ENCODE measurements at regions not wholly inside any gene's neighbourhood (a gene's known extent, or its start where the extent isn't known, plus 50 kb on each side); places are given as distances from the start of the nearest gene placed in this dataset.
"Not testable (repeated sequence)": the region's sequence is repeated elsewhere in the genome, so short reads cannot be mapped to it uniquely, and the experiment has no call there.

DNA sequence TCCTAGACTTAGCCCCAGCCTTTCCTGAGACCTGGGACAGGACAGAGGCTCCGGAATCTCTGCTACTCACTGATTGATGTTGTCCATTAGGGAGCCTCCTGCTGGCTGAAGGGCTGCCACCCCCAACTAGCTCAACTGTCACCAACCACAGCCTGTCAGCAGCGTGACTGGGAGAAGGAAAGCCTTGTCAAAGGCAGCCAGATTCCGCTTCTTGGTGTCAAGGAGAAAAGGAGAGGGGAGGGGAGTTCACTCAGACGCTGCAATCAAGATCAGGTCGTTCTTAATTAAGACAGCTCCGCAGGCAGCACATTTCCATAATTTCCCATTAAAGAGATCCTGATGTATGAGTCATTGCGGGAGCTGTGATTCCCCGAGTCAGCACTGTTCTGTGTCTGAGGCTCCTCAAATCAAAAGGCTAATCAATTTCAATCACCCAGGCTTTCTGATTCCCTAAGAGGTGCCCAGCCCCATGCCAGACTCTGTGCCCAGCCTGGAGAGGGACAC lies 152.8 kb upstream of the ZBED5 start:
- DNase-seq (ENCODE audit: low read depth): no peak

DNA sequence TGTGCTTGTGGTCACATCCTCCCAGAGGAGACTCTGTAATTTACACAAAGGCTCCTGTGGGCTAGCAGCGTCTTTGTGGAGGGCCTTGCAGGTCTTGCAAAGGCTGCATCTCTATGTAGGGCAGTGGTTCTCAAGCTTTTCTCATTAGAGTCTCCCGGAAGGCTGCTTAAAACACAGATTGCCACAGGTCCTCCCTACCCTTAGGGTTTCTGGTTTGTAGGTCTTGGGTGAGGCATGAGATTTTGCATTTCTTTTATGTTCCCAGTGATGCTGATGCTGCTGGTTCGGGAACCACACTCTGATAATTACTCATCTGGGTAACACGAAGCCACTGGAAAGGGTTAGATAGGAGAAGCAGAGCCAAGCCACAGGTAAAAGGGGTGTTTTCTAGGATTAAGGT lies 151.3 kb upstream of the ZBED5 start:
- DNase-seq (ENCODE audit: low read depth): no peak

DNA sequence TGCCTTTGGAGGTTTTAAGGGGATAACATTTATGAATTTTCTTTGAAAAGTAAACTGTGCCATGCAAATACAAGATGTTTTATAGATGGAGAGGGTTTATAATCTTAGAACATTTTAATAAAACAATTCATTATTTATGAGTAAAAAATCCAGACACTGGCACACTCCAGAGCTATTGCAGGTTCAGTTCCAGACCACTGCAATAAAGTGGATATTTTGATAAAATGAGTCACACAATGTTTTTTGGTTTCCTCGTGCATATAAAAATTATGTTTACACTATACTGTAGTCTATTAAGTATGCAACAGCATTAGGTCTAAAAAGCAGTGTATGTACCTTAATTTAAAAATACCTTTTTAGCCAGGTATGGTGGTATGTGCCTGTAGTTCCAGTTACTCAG lies 146.2 kb upstream of the ZBED5 start:
- DNase-seq (ENCODE audit: low read depth): no peak

DNA sequence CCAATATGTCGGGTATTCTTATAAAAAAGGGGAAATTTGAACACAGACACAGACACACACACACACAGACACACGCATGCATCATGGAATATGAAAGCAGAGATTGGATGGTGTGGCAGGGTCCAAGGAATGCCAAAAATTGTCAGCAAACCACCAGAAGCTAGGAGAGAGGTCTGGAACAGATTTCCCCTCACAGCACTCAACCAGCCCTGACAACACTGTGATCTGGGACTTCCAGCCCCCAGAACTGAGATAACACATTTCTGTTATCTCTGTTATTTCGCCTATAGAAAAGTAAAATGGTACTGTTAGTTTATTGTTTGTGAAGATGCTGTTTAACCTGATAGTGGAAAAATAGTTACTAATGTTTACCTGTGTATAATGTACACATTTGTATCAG lies 145.4 kb upstream of the ZBED5 start:
- DNase-seq (ENCODE audit: low read depth): no peak

DNA sequence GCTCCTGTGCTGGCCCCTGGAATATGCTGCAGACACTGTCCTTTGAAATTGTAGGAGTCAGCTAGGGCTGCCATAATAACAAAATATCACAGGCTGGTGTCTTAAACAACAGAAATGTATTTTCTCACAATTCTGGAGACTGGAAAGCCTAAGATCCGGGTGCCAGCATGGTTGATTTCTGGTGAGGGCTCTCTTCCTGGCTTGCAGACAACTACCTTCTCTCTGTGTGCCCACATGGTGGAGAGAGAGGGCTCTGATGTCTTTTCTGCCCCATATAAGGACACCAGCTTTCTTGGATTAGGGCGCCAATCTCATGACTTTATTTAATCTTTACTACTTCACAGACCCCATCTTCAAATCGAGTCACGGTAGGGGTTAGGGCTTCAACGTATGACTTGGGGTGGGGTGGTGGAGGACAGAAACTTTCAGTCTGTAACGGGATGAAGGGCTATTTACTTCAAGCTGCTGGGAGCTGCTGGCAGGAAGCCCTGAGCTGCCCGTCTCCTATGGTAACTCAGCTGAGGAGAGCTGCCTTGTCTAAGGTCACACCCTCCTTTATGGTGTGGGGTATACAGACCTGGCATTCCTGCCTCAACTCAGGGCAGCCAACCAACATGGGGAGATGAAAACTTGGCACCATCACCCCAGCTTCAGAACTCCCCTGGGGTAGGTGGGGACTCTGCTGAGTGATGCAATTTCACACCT lies 142.9 kb upstream of the ZBED5 start:
- no peak for DNase-seq (ENCODE audit: low read depth)

DNA sequence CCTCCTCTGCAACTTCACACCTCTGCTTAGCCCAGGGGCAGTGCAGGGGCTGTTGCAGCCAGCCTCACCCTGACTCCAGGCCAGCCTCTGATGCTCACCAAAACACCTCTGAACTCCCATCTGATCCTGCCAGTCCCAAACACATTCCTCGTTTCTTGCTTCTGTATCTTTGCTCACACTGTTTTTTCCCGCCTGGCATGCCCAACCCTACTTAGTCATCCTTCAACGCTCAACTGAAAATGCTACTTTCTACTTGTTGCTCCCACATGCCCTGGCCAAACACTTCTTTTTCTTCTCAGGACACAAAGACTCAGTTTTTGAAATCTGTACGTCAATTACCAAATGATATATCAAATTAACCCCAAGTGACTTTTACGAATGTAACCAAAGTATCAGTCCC lies 140.8 kb upstream of the ZBED5 start:
- no peak for DNase-seq (ENCODE audit: low read depth)

DNA sequence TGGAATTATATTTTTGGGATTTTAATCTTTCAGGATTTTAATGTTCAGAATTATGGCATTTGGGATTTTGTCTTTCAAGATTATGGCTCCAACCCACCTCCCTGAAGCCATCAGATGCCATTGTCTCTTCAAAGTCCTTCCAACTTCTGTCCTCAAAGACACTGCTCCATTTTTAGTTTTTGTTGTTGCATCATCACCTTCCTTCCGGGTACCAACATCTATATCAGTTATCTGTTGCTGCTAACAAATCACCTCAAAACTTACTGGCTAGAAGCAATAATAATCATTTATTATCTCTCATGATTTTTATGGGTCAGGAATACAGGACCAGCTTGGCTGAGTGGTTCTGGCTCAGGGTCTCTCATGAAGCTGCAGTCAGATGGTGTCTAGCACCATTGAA lies 138.8 kb upstream of the ZBED5 start:
- no peak for DNase-seq (ENCODE audit: low read depth)

DNA sequence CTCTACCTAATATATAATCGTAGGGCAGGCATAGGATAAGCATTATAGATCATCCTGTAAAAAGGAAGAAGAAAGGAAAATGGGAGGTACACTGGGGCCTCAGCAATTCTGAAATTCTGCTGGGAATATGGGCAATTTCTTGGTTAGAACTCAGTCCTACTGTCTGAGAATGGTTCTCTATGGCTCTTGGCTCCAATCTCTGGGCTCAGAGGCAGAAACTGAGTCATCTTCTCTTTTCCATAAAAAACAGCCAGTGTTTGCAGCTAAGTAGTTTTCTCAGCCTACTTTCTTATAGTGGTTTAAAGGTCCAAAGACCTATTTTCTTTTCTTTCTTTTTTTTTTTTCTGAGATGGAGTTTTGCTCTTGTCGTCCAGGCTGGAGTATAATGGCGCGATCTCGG lies 135.8 kb upstream of the ZBED5 start:
- no peak for DNase-seq (ENCODE audit: low read depth)

DNA sequence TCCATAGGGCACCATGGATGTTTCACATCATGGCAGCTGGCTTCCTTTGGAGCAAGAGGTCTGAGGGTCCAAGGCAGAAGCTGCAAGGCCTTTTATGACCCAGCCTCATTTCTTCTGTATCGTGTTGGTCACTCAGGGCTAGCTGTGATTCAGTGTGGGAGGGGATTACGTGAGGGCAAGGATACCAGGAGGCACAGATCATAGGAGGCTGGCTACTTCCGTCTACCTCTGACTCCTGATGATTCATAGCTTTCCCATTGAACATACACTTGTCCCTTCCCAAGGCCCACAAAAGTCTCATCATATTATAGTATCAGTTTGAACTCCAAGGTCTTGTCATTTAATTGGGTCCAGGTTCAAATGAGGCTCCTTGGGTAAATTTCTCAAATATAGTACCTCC lies 135.3 kb upstream of the ZBED5 start:
- no peak for DNase-seq (ENCODE audit: low read depth)

DNA sequence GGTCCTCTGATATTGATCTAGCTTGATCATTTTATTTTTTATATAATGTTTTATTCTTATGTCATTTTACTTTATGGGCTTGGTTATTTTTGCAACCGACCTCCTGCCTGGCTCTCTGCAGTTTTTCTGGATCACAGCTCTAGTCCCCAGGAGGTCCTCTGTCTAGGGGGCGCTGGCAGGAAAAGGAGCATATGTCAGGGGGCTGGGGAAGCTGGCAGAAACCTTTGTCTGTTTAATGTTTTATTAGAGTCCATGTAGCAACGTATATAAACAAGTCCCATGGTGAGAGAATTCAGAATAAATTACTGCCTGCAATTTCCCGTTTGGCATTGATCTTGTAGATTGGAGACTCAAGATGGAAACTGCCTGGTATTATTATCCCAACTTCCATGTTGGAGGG lies 133.5 kb upstream of the ZBED5 start:
- no peak for DNase-seq (ENCODE audit: low read depth)

DNA sequence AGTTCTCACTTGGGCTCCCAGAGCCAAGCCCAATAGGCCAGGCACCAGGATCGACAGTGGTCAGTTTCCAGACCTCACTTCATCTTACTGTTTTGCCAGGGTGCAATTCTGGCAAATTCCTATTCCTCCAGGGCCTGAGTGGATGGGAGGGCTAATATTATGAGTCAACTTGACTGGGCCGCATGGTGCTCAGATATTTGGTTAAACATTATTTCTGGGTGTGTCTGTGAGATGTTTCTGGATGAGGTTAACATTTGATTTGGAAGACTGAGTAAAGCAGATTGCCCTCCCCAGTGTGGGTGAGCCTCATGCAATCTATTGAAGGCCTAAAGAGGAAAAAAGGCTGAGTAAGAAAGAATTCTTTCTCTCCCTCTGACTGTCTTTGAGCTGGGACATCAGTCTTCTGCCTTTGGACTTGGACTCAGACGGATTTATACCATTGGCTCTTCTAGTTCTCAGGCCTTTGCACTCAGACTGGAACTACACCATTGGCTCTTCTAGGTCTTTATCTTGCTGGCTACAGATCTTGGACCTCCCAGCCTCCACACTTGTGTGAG lies 132.9 kb upstream of the ZBED5 start:
- DNase-seq (ENCODE audit: low read depth): no peak

DNA sequence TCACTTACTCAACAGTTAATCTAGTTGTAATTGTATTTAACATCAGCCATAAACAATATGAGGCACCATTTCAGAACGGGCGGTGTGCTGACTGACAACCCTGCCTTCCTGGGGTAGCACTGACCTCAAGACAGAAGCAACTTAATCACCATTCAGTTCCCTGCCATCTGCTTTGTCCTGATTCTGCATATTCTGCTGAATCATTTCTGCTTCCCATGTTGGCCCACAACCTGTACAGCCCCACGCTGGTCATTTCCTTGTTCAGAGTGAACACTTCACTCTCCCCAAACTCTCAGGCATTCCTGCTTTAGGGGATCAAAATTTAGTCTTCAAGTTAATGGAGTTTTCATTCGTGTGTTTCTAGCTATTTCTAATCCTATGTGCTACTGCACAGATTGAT lies 132.3 kb upstream of the ZBED5 start:
- no peak for DNase-seq (ENCODE audit: low read depth)

DNA sequence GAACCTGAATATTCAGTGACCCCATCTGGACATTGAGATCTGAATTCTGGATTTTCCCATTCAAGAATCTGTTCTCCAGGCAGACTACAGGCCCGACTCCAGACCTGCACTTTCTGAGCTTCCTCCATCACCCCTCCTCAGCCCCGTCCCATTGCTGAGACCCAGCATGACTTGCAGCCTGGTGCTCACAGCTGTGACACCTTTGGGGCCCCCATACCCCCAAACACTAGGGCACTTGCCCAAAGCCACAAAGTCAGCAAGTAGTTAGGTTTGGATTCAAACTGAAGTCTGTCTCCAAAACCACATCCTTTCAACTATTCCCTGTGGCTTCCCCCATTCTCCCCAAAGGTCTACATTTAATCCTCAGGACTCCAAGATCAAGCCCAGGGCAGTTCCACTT lies 128.2 kb upstream of the ZBED5 start:
- DNase-seq (ENCODE audit: low read depth): no peak

DNA sequence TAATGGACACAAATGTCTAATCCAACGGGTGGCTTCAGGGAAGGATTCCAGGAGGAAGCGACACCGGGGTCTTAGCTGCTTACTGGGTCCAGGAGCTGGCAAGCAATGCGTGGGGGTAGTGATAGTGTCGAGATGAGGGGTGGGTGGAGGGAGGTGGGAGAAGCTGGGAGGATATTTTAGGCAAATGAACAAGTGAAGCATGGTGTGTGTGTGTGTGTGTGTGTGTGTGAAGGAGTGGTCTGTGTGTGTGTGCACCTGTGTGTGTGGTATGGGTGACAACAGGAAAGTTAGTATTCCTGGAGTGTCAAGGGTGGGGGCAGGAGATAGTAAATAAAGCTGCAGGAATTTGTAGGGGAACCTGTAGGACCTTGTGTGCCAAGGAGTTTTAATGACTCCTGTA lies 126.9 kb upstream of the ZBED5 start:
- no peak for DNase-seq (ENCODE audit: low read depth)

DNA sequence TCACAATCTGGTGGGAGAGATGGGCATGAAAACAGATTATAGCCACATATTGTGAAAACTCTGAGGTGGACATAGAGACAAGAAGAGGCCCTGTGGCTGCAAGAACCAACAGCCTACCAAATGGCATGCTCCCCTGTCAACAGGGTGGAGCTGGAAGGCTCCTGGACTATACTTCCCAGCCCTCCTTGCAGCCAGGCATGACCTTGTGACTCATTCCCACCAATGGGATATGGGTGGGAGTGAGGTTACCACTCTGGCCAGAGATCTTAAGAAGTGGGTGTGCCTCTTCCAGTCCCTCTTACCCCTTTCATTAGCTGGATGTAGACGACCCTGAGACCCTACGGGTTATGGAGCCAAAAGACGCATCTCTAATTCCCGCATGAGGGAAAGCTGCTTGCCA lies 126.4 kb upstream of the ZBED5 start:
- no peak for DNase-seq (ENCODE audit: low read depth)

DNA sequence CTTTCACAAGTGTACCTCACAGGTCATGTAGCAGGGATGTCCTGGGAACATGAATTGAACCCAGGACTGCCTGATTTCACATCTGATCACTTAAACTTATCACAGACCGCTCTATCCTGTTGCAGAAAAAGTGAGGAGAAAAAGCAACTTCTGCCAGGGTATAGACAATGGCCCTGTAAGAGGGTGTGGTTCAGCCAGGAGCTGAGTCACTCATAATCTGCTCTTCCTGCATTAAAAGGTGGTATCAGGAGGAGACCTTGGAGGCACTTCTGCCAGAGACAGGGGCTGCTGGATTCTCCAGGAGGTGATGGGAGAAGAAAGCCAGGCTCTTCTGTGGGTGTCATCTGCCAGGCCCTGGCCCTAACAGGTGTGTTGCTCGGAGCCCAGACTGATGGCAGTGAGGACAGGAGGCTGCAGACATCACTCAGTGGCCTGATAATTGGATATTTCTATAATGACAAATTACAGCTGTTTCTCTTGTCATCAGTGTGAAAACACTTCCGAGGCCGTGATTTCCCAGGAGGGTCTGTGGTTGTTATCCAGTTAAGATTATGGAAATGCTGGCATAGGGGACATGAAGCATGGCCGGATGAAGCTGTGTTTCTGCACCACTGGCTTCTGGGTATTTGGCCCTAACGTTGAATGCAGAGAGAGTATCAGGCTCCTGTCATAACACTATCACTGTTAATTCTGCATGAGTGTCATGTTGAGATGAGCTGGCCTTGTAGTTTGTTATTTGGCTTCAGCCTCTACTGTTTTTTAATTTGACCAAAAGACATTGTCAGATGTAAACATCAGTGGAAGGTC lies 125.1 kb upstream of the ZBED5 start:
- no peak for DNase-seq (ENCODE audit: low read depth)

DNA sequence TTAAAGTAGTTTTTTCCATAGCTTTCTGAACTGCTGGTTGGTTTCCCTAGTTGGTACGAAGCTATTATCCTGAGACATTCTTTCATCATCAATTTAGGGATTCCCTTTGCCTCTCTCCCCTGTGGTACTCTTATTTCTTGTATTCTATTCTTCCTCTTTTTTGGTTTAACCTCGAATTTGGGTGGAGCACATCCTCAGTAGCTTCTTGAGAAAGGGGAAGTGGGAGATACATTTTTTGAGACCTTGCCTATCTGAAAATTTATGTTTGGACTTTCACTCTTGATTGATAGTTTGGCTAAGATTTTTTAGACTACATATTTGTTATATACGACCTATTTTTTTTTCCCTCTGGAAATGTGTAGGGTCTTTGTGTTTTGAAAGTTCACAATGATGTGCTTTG lies 121.7 kb upstream of the ZBED5 start:
- no peak for DNase-seq (ENCODE audit: low read depth)

DNA sequence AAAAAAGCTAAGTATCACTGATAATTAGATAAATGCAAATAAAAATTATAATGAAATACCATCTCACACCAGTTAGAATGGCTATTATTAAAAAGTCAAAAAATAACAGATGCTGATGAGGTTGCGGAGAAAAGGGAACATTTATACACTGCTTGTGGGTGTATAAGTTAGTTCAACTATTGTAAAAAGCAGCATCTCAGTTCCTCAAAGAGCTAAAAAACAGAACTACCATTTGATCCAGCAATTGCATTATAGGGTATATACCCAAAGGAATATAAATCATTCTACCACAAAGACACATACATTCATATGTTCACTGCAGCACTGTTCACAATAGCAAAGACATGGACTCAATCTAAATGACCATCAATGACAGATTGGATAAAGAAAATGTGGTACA lies 120.3 kb upstream of the ZBED5 start:
- no peak for DNase-seq (ENCODE audit: low read depth)

DNA sequence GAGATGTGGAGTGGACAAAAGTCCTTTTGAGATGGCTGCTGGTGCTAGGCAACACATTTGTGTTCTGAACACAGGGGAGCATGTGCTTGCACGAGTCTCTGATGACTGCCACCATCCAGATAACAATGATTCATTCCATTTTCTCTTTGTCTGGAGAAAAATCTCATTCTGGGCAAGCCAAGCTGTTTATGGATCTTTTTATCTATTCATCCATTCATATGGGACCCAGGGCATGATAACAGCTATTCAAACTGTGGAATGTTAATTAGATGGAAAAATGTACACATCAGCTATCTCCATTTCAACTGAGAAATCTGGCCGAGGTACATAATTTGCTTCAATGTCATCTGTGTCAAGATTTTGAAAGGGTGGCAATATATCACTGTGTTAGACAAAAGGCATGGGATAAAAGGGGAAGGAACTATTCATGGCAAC lies 117.5 kb upstream of the ZBED5 start:
- no peak for DNase-seq (ENCODE audit: low read depth)

DNA sequence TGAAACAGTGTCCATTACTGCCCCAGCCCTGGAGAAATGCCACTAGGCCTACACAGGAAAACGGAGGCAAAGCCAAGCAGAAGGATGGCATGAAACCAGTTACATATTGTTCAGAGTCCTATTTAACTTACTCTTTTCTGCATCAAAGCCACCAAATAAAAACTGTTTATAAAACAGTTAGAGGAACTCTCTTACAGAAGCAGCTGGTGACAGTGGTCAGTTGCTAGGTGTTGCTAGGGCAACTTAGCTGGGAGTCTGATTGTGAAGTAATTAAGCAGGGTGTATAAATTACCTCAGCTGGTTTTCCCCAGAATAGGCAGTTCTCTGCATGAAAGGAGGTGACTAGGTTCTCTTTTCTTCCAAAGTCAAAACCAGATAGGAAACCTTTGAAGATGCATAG lies 115.6 kb upstream of the ZBED5 start:
- DNase-seq (ENCODE audit: low read depth): no peak

DNA sequence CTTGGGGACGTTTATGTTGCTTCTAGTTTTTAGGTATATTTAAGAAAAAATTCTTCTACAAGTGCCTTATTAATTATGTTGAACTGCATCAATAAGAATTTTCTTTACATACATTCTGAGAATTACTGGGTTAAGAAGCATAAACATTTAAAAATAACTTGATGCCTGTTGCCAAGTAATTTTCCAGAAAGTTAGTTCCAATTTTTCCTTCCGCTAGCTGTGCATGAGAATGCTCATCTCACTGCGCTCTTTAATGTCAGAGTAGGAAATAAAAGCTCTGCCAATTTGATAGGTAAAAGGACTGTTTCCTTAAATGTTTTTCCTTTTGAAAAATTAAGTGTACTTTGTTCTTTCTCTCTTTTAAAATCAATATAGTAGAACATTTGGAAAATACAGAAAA lies 113.1 kb upstream of the ZBED5 start:
- no peak for DNase-seq (ENCODE audit: low read depth)

DNA sequence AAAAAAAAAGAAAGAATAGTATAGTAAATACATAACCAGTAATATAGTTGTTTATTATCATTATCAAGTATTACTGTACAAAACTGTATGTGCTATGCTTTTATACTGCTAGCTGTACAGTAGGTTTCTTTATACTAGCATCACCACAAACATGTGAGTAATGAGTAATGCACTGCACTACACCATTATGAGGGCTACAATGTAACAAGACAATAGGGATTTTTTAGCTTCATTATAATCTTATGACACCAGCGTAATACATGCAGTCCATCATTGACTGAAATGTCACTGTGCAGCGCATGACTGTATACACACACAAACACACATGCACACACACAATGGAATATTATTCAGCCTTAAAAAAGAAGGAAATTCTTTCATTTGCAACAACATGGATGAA lies 111.5 kb upstream of the ZBED5 start:
- no peak for DNase-seq (ENCODE audit: low read depth)

DNA sequence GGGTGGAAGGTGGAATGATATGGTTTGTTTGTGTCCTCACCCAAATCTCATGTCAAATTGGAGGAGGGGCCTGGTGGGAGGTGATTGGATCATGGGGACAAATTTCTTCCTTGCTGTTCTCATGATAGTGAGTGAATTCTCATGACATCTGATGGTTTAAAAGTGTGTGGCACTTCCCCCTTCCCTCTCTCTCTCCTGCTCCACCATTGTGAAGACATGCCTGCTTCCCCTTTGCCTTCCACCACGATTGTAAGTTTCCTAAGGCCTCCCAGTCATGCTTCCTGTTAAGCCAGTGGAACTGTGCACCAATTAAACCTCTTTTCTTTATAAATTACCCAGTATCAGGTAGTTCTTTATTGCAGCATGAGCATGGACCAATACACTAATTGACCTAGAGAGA lies 99.0 kb upstream of the ZBED5 start:
- not testable (repeated sequence) for DNase-seq (ENCODE audit: low read depth)

Measured in stimulated activated CD8-positive, alpha-beta memory T cell treated with anti-CD3 and anti-CD28 coated beads, Interleukin-12 subunit alpha, Interleukin-12 subunit beta, amount 100 ng/mL, for 1 hour (primary cell).